Calu3 (cell line): ENCODE measurements at regions not wholly inside any gene's neighbourhood (a gene's known extent, or its start where the extent isn't known, plus 50 kb on each side); places are given as distances from the start of the nearest gene placed in this dataset.
"Not testable (repeated sequence)": the region's sequence is repeated elsewhere in the genome, so short reads cannot be mapped to it uniquely, and the experiment has no call there.

Experiments used
- BruUV-seq: library from RNA; stranded (reverse); fragments of 400-500 nt; replicated peaks from 2 replicates; lab custom pipeline; 2021; lab: Mats Ljungman, UMichigan
- CTCF ChIA-PET: fragments of 300-600 bp; sonication (Branson Sonifier 250); formaldehyde crosslinking; loops from one replicate; lab custom pipeline; 2022; ENCODE audit warnings: antibody characterized with exemption; lab: Charles Lee
- DNase-seq: peaks from one replicate; pipeline ENCODE4 v3.0.0; 2022
- H3K27ac Mint-ChIP-seq: one replicate; pipeline ENCODE4 v1.8.0; 2022; ENCODE audit warnings: mixed read lengths; ENCODE audit not compliant: unreplicated experiment
- H3K27me3 Mint-ChIP-seq: one replicate; pipeline ENCODE4 v1.8.0; 2022; ENCODE audit warnings: mixed read lengths; ENCODE audit not compliant: unreplicated experiment
- H3K36me3 Mint-ChIP-seq: one replicate; pipeline ENCODE4 v1.8.0; 2022; ENCODE audit warnings: mild to moderate bottlenecking, moderate library complexity, mixed read lengths; ENCODE audit not compliant: insufficient read depth, unreplicated experiment
- H3K4me1 Mint-ChIP-seq: one replicate; pipeline ENCODE4 v1.8.0; 2022; ENCODE audit warnings: mild to moderate bottlenecking, low read depth, mixed read lengths; ENCODE audit not compliant: unreplicated experiment
- H3K4me3 Mint-ChIP-seq: one replicate; pipeline ENCODE4 v1.8.0; 2022; ENCODE audit warnings: mild to moderate bottlenecking, low read depth, moderate library complexity, mixed read lengths; ENCODE audit not compliant: unreplicated experiment
- H3K9me3 Mint-ChIP-seq: one replicate; pipeline ENCODE4 v1.8.0; 2022; ENCODE audit warnings: low read depth, mixed read lengths; ENCODE audit not compliant: unreplicated experiment
- intact Hi-C: fragments of 100-400 bp; cut with micrococcal nuclease; formaldehyde crosslinking; loops from one replicate; pipeline ENCODE4 v1.10.0; 2022; ENCODE audit not compliant: unreplicated experiment
- TF ChIP-seq, protein P1 (sequence below): fragments of 200-600 bp; IDR thresholded peaks from one replicate; pipeline ENCODE4 v1.8.0; 2022; ENCODE audit warnings: antibody characterized with exemption; ENCODE audit not compliant: unreplicated experiment

DNA sequence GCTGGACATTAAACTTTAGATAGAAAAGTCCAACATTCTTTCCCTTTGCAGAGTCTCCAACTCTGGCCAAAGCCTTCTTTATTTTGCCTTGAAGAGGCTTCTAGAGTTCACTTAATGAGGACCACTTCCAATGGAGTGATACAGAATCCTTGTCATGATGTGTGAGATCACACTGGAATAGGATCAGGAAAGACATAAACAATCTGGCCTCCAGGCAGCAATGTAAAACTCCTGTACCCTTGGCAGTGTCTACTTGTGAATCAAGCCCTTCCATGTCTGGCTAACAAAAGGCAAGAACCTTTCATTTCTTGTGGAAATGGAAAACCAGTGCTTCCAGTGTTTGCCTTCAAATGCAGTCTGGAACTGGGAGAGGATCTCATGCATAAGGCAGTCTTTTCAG, 56.5 kb upstream of the FIBIN start:
- H3K9me3 Mint-ChIP-seq: peaks cover 7% of the 10 kb centered on the region
- H3K4me1 Mint-ChIP-seq: no peaks in the 10 kb centered on the region
- TF ChIP-seq, protein P1, sequence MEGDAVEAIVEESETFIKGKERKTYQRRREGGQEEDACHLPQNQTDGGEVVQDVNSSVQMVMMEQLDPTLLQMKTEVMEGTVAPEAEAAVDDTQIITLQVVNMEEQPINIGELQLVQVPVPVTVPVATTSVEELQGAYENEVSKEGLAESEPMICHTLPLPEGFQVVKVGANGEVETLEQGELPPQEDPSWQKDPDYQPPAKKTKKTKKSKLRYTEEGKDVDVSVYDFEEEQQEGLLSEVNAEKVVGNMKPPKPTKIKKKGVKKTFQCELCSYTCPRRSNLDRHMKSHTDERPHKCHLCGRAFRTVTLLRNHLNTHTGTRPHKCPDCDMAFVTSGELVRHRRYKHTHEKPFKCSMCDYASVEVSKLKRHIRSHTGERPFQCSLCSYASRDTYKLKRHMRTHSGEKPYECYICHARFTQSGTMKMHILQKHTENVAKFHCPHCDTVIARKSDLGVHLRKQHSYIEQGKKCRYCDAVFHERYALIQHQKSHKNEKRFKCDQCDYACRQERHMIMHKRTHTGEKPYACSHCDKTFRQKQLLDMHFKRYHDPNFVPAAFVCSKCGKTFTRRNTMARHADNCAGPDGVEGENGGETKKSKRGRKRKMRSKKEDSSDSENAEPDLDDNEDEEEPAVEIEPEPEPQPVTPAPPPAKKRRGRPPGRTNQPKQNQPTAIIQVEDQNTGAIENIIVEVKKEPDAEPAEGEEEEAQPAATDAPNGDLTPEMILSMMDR: no peak
- no peak overlapping the region for H3K27ac Mint-ChIP-seq
- intact Hi-C loops: no loop called here
- no peak for DNase-seq
- H3K36me3 Mint-ChIP-seq: no peaks in the 10 kb centered on the region
- no peak overlapping the region for H3K4me3 Mint-ChIP-seq
- BruUV-seq: no TSS peak
- no peaks in the 10 kb centered on the region for H3K27me3 Mint-ChIP-seq
- CTCF ChIA-PET: no interaction called here

DNA sequence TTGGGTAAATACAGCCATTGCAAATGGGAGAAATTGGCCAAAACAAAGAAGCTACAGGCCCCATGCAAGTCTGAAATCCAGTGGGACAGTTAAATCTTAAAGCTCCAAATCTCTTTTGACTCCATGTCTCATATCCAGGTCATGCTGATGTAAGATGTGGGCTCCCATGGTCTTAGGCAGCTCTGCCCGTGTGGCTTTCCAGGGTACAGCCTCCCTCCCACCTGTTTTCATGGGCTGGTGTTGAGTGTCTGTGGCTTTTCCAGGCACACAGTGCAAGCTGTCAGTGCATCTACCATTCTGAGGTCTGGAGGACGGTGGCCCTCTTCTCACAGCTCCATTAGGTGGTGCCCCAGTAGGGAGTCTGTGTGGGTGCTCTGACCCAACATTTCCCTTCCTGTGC, 53.4 kb upstream of the FIBIN start:
- not testable (repeated sequence) for H3K36me3 Mint-ChIP-seq, H3K4me1 Mint-ChIP-seq

DNA sequence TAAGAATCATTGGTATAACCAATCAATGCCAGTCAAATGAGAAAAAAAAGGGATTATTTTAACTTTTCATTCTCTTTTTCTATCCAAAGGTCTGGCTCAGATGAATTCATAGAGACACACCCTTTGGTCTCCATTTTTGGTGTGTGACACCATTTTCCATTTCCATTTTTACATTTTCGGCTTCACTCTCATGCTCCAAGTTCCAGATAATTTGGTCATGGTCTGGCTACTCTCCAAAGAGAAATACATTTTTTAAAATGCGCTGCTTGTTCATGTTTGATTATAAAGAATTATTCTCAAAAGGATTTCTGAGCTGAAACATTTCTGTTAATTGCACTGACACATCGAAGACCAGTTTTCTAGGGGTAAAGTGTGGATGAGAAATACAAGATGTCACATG, 51.6 kb upstream of the FIBIN start:
- no peak for DNase-seq
- no peak overlapping the region for H3K27ac Mint-ChIP-seq
- CTCF ChIA-PET: no interaction called here
- H3K4me3 Mint-ChIP-seq: no peak overlapping the region
- peaks cover 7% of the 10 kb centered on the region for H3K9me3 Mint-ChIP-seq
- H3K4me1 Mint-ChIP-seq: no peaks in the 10 kb centered on the region
- TF ChIP-seq, protein P1: no peak
- no peaks in the 10 kb centered on the region for H3K36me3 Mint-ChIP-seq
- no peaks in the 10 kb centered on the region for H3K27me3 Mint-ChIP-seq
- intact Hi-C loops: no loop called here
- BruUV-seq: no TSS peak

More for the DNA sequence above, 53.4 kb upstream of the FIBIN start:
- BruUV-seq, H3K27ac Mint-ChIP-seq, H3K27me3 Mint-ChIP-seq, H3K4me3 Mint-ChIP-seq, CTCF ChIA-PET, H3K9me3 Mint-ChIP-seq, DNase-seq, intact Hi-C loops: not testable (repeated sequence)

DNA sequence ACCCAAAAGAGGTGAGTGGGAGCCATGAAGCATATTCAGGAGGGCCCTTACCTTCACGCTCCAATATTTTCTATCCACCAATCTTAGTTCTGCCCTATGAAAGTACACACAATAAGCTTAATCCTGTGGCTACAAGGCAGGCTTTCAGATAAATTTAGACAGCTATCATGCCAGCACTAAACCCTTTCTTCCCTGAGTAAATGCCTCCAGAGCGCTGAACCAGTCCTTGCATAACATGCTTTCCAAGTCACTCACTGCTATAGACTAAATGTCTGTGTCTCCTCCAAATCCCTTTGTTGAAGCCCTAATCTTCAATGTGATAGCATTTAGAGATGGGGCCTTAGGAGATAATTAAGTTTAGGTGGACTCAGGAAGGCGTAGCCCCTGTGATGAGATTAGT, 50.3 kb upstream of the FIBIN start:
- H3K4me3 Mint-ChIP-seq: no peak overlapping the region
- peaks cover 4% of the 10 kb centered on the region for H3K9me3 Mint-ChIP-seq
- BruUV-seq: no TSS peak
- no peaks in the 10 kb centered on the region for H3K27me3 Mint-ChIP-seq
- H3K36me3 Mint-ChIP-seq: no peaks in the 10 kb centered on the region
- intact Hi-C loops: no loop called here
- H3K4me1 Mint-ChIP-seq: no peaks in the 10 kb centered on the region
- TF ChIP-seq, protein P1: no peak
- H3K27ac Mint-ChIP-seq: no peak overlapping the region
- CTCF ChIA-PET: no interaction called here
- DNase-seq: no peak
